Progenitor cell of endocrine pancreas (in vitro differentiated cells): ENCODE measurements at regions not wholly inside any gene's neighbourhood (a gene's known extent, or its start where the extent isn't known, plus 50 kb on each side); places are given as distances from the start of the nearest gene placed in this dataset.

Experiments
- DNase-seq: peaks from one replicate; pipeline ENCODE4 v3.0.0; 2021; ENCODE audit warnings: low spot score; ENCODE audit not compliant: unreplicated experiment
- H3K27ac Mint-ChIP-seq: 2 replicates; pipeline ENCODE4 v1.8.0; 2021; ENCODE audit warnings: mild to moderate bottlenecking, moderate library complexity, mixed read lengths
- H3K27me3 Mint-ChIP-seq: 2 replicates; pipeline ENCODE4 v1.8.0; 2021; ENCODE audit warnings: mixed read lengths
- H3K36me3 Mint-ChIP-seq: 2 replicates; pipeline ENCODE4 v1.8.0; 2022; ENCODE audit warnings: mixed read lengths; ENCODE audit not compliant: insufficient read depth
- H3K4me1 Mint-ChIP-seq: 2 replicates; pipeline ENCODE4 v1.8.0; 2021; ENCODE audit warnings: low read depth, mixed read lengths
- H3K4me3 Mint-ChIP-seq: 2 replicates; pipeline ENCODE4 v1.8.0; 2021; ENCODE audit warnings: low read depth, mild to moderate bottlenecking, moderate library complexity, mixed read lengths
- H3K9me3 Mint-ChIP-seq: 2 replicates; pipeline ENCODE4 v1.8.0; 2021; ENCODE audit warnings: low read depth, mixed read lengths
- TF ChIP-seq, protein P1 (sequence below): fragments of 200-600 bp; sonication (generic); IDR thresholded peaks from one replicate; pipeline ENCODE4 v1.5.0; 2021; ENCODE audit warnings: antibody characterized with exemption, mild to moderate bottlenecking; ENCODE audit not compliant: unreplicated experiment

DNA sequence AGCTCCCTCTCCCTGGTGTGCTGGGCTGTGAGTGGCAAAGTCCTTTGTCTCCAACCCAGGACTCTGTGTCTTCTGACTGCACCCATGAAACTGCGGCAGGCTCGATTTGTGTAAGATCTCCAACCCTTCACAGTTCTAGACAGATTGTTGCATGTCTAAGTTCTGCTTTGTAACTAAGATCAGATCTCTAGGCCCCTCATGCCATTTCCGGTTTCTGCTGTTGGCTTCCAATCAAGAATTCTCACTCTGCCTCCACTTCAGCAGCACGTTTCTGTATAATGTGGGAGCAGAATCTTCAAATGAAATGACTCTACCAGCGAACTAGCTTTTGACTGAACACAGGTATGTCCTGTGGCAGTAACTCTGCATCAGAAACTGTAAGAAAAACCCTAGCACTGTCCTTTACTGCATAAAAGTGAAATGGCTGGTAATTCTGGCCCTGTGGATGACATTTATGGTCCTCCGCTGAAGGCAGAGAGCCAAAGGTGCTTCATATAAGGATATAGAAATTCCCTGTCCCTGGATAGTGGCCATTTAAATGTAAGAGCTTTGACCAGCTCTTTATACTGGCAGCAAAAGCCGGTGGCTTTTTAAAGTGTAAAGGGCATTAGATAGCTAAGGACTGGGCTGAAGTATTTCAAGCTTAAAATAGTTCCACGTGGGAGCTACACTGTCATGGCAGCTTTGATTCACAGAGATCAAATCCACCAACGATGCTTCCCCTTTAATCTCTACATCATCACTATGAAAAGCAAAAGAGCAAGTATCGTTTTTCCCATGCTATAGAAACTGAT is 319.0 kb upstream of the CDH6 start:
- Mint-ChIP-seq H3K27ac (no peak overlapping the region), H3K4me1 (no peaks in the 10 kb centered on the region), H3K4me3 (no peak overlapping the region), H3K9me3 (no peaks in the 10 kb centered on the region), H3K36me3 (no peaks in the 10 kb centered on the region), H3K27me3 (no peaks in the 10 kb centered on the region)
- TF ChIP-seq, protein P1, sequence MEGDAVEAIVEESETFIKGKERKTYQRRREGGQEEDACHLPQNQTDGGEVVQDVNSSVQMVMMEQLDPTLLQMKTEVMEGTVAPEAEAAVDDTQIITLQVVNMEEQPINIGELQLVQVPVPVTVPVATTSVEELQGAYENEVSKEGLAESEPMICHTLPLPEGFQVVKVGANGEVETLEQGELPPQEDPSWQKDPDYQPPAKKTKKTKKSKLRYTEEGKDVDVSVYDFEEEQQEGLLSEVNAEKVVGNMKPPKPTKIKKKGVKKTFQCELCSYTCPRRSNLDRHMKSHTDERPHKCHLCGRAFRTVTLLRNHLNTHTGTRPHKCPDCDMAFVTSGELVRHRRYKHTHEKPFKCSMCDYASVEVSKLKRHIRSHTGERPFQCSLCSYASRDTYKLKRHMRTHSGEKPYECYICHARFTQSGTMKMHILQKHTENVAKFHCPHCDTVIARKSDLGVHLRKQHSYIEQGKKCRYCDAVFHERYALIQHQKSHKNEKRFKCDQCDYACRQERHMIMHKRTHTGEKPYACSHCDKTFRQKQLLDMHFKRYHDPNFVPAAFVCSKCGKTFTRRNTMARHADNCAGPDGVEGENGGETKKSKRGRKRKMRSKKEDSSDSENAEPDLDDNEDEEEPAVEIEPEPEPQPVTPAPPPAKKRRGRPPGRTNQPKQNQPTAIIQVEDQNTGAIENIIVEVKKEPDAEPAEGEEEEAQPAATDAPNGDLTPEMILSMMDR = no peak
- no peak for DNase-seq

DNA sequence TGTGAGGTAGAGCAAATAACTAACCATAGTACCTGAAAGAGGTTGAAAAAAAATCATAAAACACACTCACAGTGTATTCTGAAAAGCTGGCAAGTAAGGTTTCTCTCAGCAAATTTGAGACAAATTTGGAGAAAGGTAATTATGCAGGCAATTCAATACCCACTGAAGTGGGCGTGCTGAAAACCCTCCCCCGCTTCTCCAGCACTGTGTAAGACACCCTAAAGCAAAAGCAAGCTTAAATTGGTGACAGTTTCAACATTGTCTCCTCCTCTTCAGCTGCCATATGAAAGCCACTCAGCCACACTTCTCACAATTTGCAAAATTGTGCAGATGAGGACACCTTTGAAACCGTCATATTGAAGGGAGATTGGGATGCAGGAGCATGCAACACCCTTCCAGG is 322.3 kb upstream of the CDH6 start:
- Mint-ChIP-seq H3K4me3 (no peak overlapping the region), H3K36me3 (no peaks in the 10 kb centered on the region), H3K27ac (no peak overlapping the region), H3K27me3 (no peaks in the 10 kb centered on the region), H3K4me1 (no peaks in the 10 kb centered on the region), H3K9me3 (no peaks in the 10 kb centered on the region)
- TF ChIP-seq, protein P1 = no peak
- DNase-seq = no peak

DNA sequence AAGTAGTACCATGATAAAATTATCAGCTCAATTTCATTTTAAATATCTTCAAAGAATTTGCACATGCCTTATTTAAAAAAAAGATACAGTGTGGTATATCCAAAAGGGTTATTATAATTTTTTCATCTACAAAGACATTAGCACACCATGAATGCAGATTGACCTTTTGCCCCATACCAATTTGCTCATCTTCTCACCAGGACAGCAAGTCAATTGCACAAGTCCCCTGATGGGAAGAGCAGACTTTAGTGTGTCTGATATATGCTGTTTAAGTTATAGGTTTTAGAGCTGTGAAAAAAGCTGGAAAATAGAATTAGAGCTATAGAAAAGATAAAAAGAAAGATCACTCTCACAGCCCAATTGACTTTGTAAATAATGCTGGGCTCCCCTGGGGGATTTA is 325.8 kb upstream of the CDH6 start:
- no peaks in the 10 kb centered on the region for H3K36me3 Mint-ChIP-seq

DNA sequence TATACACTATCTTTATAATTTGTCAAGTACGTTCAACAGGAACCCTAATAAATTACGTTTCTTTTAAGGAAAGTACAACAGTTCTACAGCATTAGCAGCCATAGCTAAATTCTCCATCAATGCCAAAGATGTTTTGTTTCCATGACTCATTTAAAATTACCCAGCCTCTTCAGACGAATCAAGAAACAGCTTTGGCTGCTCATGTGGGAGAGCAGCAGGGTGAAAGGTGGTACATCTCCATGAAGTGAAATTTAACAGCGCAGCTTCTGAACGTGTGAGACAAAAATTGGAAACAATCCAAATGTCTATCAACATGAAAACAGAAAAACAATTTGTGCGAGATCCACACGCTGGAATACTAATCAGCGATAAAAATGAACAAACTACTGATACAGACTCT is 327.3 kb upstream of the CDH6 start:
- TF ChIP-seq, protein P1 = no peak
- Mint-ChIP-seq H3K36me3 (no peaks in the 10 kb centered on the region), H3K9me3 (peaks cover 8% of the 10 kb centered on the region), H3K4me1 (no peaks in the 10 kb centered on the region), H3K27ac (no peak overlapping the region), H3K4me3 (no peak overlapping the region), H3K27me3 (no peaks in the 10 kb centered on the region)
- no peak for DNase-seq

More for the DNA sequence above, 325.8 kb upstream of the CDH6 start:
- Mint-ChIP-seq H3K27me3 (no peaks in the 10 kb centered on the region), H3K9me3 (peaks cover 8% of the 10 kb centered on the region), H3K4me1 (no peaks in the 10 kb centered on the region), H3K4me3 (no peak overlapping the region), H3K27ac (no peak overlapping the region)
- TF ChIP-seq, protein P1 = no peak
- no peak for DNase-seq

DNA sequence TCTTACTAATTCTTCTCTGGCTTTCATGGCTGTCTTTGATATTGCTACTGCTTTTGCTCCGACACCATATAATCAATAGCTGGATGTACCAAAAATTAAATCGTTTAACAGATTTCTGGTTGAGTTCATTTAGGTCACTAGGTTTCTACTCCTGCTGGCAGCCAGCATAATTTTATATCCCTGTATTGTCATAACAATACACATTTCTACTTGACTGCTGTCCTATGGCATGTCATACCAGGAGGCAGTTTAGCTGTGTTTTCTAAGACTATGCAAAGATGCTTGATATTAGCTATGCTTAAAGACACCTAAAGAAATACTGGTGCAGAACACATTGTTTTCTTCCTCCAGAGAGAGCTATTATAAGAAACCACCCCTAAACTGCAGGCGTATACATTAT is 337.2 kb upstream of the CDH6 start:
- H3K27ac Mint-ChIP-seq = no peak overlapping the region
- no peak overlapping the region for H3K4me3 Mint-ChIP-seq
- no peak for DNase-seq
- no peaks in the 10 kb centered on the region for H3K36me3 Mint-ChIP-seq
- TF ChIP-seq, protein P1 = no peak
- H3K27me3 Mint-ChIP-seq = no peaks in the 10 kb centered on the region
- H3K9me3 Mint-ChIP-seq = no peaks in the 10 kb centered on the region
- peaks cover 4% of the 10 kb centered on the region for H3K4me1 Mint-ChIP-seq
